ENCODE measurements at regions not wholly inside any gene's neighbourhood (a gene's known extent, or its start where the extent isn't known, plus 50 kb on each side); places are given as distances from the start of the nearest gene placed in this dataset.
A peak's percentile ranks its signal among the peaks of the same experiment; 100 is the strongest.

- H3K27me3 ChIP-seq (ENCODE audit: control insufficient read depth in 3 of 3, insufficient read depth in 3 of 3, low read length in 2 of 3), result no peaks in the 10 kb centered on the region
- no peaks in the 10 kb centered on the region for H3K36me3 ChIP-seq (ENCODE audit: control insufficient read depth in 4 of 4, insufficient read depth in 4 of 4, low read length in 4 of 4)
- 80 to 92% methylated on average over 1 of the region's 1 CpG for WGBS, 2 donors
- H3K27ac ChIP-seq (ENCODE audit: low read depth in 1 of 2, low read length in 1 of 2), result no peak overlapping the region
- peak in 2 of 3 donors; percentile 15 to 45 for DNase-seq
- ATAC-seq (ENCODE audit: insufficient read depth, low FRiP score), result no peak
- no peak overlapping the region for H3K9ac ChIP-seq (ENCODE audit: insufficient read depth in 1 of 2, low read length in 2 of 2)
- peaks cover 0 to 9% (median 1%) of the 10 kb centered on the region in 4 donors for H3K9me3 ChIP-seq (ENCODE audit: control insufficient read depth in 4 of 4, insufficient read depth in 3 of 4, low read length in 3 of 4)
- no peaks in the 10 kb centered on the region for H3K4me1 ChIP-seq (ENCODE audit: control insufficient read depth in 5 of 5, insufficient read depth in 5 of 5, low read length in 5 of 5)
- TF ChIP-seq CTCF (IDR thresholded peaks at IDR 0.05; ENCODE audit: control extremely low read depth, extremely low read depth), result no peak
- no peak overlapping the region for H3K4me3 ChIP-seq
These were observed 169.8 kb upstream of the GRAMD2B start for GRCh38 chr5:126253406-126253805.

- no peak overlapping the region for H3K9ac ChIP-seq (ENCODE audit: insufficient read depth in 1 of 2, low read length in 2 of 2)
- H3K27ac ChIP-seq (ENCODE audit: low read depth in 1 of 2, low read length in 1 of 2), result no peak overlapping the region
- no peaks in the 10 kb centered on the region for H3K36me3 ChIP-seq (ENCODE audit: control insufficient read depth in 4 of 4, insufficient read depth in 4 of 4, low read length in 4 of 4)
- TF ChIP-seq CTCF (IDR thresholded peaks at IDR 0.05; ENCODE audit: control extremely low read depth, extremely low read depth), result no peak
- H3K9me3 ChIP-seq (ENCODE audit: control insufficient read depth in 4 of 4, insufficient read depth in 3 of 4, low read length in 3 of 4), result peaks cover 0 to 8% (median 4%) of the 10 kb centered on the region in 4 donors
- no peaks in the 10 kb centered on the region for H3K27me3 ChIP-seq (ENCODE audit: control insufficient read depth in 3 of 3, insufficient read depth in 3 of 3, low read length in 2 of 3)
- WGBS, 2 donors, result 71 to 73% methylated on average over 6 of the region's 6 CpGs
- no peaks in the 10 kb centered on the region for H3K4me1 ChIP-seq (ENCODE audit: control insufficient read depth in 5 of 5, insufficient read depth in 5 of 5, low read length in 5 of 5)
- H3K4me3 ChIP-seq, result no peak overlapping the region
- ATAC-seq (ENCODE audit: insufficient read depth, low FRiP score), result no peak
- no peak for DNase-seq
These were observed 159.5 kb upstream of the GRAMD2B start for GRCh38 chr5:126263591-126264184.

GRCh38 chr5:126265917-126266316 is 157.3 kb upstream of the GRAMD2B start:
- Histone ChIP-seq H3K27ac (ENCODE audit: low read depth in 1 of 2, low read length in 1 of 2) (no peak overlapping the region), H3K4me1 (ENCODE audit: control insufficient read depth in 5 of 5, insufficient read depth in 5 of 5, low read length in 5 of 5) (no peaks in the 10 kb centered on the region), H3K36me3 (ENCODE audit: control insufficient read depth in 4 of 4, insufficient read depth in 4 of 4, low read length in 4 of 4) (no peaks in the 10 kb centered on the region)

More at GRCh38 chr5:126265917-126266316, 157.3 kb upstream of the GRAMD2B start:
- Histone ChIP-seq H3K27me3 (ENCODE audit: control insufficient read depth in 3 of 3, insufficient read depth in 3 of 3, low read length in 2 of 3) (no peaks in the 10 kb centered on the region), H3K9me3 (ENCODE audit: control insufficient read depth in 4 of 4, insufficient read depth in 3 of 4, low read length in 3 of 4) (peaks cover 0 to 6% (median 0%) of the 10 kb centered on the region in 4 donors), H3K9ac (ENCODE audit: insufficient read depth in 1 of 2, low read length in 2 of 2) (no peak overlapping the region), H3K4me3 (no peak overlapping the region)
- DNase-seq (no peak), ATAC-seq (ENCODE audit: insufficient read depth, low FRiP score) (no peak)
- TF ChIP-seq CTCF (IDR thresholded peaks at IDR 0.05; ENCODE audit: control extremely low read depth, extremely low read depth), result no peak
- 67 to 70% methylated on average over 4 of the region's 4 CpGs for WGBS, 2 donors

Measured in lung (tissue), 11 donors.